Stimulated activated naive CD4-positive, alpha-beta T cell treated with Interleukin-2 at 50 U/mL for 16 hours (primary cell): ENCODE measurements at regions not wholly inside any gene's neighbourhood (a gene's known extent, or its start where the extent isn't known, plus 50 kb on each side); places are given as distances from the start of the nearest gene placed in this dataset.
"Not testable (repeated sequence)": the region's sequence is repeated elsewhere in the genome, so short reads cannot be mapped to it uniquely, and the experiment has no call there.

Source experiments
- DNase-seq: peaks from one replicate; lab custom pipeline; 2025; lab: John Stamatoyannopoulos, UW

DNA sequence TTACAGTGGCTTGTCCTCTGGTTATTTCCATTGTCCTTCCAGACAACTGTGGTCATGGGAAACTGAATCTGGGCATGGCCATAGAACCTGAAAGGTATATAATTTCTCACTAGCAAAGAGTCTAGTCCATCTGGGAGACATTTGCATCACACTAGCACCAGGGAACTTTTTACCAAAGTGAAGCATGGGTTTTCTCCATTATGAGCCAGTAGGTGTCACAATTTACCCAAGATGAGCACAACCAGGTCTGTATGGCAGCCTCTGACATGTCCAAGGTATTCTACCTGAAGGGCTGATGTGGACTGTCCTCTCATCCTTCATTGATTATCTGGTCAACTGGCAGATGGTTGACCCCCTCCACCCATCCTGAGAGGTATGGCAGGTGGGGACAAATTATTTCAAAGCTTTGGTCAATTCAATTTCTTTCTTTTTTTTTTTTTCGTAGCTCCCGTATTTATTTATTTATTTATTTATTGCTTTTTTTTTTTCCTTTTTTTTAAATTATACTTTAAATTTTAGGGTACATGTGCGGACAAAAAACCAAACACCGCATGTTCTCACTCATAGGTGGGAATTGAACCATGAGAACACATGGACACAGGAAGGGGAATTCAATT lies 425.9 kb downstream of the TMEM135 start:
- DNase-seq: no peak

DNA sequence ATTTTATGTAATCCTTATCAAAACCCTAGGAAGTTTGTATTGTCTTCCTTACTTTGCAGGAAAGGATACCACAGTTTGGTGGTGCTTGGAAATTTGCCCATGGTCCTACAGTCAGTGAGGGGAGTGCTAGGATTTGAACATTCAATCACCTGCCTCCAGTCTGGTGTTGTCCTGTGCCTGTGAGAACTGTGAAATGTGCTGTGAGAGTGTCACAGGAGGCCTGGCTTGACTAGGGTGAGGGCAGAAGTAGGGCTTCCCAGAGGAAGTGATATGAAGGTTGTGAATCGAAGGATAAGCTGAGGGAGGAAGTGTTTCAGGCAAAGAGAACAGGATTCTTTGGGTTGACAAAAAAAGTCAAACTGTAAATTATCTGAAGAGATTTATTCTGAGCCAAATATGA lies 424.4 kb downstream of the TMEM135 start:
- DNase-seq: no peak

DNA sequence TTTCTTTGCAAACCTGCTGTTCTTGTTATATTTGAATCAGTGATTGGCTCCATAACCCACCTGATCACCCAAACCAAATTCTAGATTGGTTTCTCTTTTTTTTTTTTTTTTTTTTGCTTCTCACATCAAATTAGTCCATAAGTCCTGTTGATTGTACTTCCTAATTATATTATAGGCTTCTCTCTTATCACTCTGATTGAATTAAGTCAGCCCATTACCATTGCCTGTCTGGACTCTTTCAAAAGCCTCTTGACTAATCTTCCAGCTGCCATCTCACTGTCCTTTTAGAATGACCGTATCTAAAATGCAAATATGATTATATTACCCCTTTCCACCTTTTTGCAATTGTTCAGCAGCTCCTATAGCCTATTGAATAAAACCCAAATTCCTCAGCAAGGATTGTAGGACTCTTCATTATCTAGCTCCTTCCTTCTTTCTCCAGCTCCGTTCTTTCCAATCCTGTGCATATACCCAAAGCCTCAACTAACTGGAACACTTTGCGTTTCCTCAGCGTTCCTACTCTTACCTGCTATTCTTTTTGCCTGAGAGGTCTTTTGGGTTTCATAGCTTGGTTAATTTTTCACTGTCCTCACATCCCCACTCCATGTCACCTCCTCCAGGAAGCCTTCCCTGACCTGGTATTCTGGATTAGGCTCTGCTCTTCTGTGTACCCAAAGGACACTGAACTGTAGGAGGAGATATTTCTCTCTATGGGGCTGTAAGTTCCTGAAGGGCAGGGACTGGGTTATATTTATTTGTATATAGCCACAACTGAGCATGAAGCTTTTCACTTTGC lies 423.3 kb downstream of the TMEM135 start:
- no peak for DNase-seq

DNA sequence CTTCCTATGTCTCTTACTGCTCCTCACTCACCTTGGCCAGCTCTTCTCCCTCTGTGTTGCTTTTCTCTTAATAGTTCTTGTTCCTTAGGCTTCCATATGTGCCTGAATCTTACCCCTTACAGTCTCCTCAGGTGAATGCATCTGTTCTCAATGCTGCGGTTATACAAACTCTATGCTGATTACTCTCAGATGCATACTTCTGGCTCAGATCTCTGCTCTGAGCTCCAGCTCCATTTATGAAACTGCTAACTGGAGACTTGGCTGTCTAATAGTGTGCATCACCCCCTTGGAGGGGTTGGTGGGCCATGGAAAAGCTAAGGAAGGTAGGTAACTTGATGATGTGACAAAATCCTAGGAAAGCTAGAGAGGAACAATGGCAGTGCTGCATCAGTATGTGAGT lies 422.5 kb downstream of the TMEM135 start:
- DNase-seq: no peak

DNA sequence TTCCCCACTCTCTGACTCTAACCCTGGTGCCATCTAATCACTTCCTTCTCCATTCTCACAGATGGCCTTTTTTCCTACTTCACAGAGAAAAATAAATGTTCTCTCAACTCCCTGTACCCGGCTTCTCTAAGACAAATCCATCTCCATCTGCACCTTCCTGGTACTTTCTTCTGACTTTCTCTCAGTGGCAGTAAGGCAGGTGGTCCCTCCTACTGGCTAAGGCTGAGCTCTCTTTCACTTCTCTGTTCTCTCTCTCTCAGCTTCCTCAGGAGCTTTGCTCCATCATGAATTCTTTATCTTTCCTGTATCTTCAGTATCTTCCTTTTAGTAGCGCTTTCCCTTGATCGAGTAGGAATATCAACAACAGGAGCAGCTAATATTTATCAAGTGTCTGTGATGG lies 421.6 kb downstream of the TMEM135 start:
- DNase-seq: no peak

DNA sequence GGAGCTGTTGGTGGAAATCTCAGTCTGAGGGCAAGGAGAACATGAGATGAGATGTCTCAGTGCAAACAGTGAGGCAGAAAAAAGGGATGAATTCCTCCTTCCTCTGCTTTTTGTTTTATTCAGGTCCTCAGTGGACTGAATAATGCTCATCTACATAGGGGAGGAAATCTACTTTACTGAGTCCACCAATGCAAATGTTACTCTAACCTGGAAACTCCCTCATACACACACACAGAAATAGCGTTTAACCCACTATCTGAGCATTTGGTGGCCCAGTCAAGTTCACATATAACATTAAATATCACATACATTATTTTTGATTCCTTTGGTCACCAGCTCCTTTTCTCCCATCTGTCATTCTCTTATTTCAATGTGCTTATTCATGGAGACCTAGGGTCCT lies 418.8 kb downstream of the TMEM135 start:
- DNase-seq: no peak

DNA sequence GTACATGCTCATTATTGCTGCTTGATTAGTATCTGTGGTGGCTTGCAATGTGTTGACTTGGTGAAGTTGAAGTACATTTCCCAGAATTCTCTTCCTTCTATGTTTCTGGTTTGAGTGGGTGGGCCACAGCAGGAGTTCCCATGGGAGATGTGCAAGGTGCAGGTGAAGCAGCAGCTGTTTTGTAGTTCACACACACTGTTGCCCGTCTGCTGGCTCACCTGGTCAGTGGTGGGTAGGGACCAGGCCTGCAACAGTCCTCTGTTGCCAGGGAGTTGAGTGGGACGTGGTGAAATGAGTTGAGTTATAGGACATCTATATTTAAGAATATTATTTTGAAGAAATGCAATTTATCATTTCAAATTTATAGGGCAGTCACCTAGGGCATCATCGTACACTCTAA lies 417.4 kb downstream of the TMEM135 start:
- no peak for DNase-seq

DNA sequence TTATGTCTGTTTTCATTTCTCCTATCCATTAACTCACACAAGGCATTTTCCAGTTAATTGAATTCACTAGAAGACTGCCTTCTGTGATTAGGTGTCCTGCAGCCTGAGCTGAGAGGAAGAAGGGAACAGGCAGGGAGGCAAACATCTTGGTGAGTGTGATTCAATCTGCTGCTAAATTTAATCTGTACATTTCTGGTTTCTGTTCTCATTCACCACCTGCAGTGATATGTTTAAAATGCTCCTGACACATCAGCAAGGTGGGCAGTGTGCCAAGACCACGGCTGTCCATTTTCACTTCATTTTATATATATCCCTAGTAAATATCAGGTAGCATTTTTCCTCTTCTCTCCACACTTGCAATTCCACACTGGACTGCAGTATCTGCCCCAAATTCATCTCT lies 416.5 kb downstream of the TMEM135 start:
- no peak for DNase-seq

DNA sequence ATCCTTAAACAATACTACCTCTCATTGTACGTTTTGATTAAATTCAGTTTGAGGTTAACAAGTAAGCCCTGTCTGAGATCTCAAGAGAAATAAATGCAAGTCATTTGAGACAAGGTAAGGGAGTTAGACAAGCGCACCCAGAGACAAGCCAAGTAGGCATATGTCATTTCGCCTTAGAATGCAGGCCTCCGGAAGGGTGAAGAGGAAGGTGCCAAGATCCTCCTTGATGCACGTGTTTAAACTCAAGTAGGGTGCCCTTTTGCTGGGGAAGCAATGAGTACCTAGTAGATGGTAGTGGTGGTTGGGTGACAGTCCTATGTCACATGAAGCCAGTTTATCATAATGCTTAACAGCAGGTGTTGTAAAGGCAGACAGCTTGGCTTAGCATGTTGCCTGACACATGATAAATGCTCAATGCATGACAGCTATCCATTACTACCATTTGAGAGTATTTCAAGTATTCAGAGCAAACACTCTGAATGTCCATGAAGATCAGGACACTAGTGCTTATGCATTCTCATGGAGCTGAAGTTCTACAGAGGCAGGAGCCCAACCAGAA lies 415.9 kb downstream of the TMEM135 start:
- DNase-seq: no peak

DNA sequence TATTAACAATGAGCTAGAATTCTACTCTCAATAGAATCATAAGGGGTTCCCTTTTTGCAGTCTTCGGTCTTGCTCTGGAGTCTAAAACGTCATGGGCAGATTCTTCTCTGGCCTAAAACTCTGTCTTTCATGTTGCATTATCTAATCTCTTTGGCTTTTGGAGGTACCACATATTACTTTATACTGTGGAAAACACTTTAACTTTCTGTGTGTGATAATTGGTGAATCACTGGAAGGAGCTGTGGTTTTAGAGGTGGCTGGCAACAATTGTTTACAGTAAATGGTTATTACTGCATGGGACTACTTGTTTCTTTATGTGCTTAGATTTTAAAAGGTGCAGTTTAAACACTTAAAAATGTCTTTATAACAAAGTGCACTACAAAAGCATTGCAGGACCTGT lies 414.3 kb downstream of the TMEM135 start:
- DNase-seq: not testable (repeated sequence)

DNA sequence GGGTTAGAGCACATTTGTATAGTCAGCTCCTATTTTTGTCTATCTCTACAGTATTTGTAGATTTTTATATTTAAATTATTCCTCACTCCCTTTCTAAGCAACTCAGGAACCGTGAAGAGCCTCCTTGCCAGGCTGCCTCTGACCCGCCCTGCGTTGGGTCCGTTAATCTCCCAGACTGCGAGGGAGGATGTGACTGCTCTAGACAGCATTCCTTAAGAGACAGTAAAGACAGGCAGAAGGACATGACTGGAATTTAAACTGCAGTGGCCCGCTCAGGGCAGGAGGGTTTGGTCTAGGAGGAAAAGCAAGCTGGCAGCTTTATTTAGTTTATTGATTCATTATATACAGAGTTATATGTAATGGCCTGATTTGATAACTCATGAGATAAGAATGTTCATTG lies 413.7 kb downstream of the TMEM135 start:
- DNase-seq: no peak

DNA sequence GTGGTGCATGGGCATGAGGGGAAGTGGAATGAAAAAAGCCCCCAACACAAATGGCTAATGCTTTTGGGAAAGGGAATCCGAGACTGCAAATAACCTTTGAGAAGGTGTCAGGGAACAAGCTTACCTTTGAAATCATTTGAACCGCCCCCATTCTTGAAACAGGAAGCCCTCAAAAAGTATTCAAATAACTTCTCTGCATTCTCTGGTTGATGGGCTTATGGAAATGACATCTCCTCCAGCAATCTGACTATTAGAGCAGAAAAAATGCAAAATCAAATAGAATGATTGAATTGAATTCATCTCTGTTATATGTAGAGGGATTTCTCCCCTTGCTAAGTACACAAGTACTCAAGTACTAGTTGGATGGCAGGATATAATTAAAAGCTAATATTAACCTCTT lies 409.9 kb downstream of the TMEM135 start:
- no peak for DNase-seq

DNA sequence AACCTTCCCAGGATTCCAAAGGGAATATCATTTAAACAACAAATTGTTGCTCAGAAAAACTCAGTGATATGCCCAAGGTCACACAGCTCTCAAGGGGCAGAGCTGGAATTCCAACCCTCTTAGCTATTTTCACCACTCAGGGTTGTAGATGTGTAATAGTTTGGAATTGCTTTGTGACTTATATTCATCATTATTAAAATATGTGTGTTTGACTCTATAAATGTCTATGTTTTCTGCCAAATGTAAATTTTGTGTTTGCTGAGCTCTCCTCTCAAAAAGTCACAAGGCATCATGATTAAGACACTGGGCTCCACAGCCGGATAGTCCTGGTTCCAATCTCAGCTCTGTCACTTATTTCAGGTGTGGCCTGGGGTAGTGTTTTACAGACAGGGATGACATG lies 407.3 kb downstream of the TMEM135 start:
- no peak for DNase-seq

DNA sequence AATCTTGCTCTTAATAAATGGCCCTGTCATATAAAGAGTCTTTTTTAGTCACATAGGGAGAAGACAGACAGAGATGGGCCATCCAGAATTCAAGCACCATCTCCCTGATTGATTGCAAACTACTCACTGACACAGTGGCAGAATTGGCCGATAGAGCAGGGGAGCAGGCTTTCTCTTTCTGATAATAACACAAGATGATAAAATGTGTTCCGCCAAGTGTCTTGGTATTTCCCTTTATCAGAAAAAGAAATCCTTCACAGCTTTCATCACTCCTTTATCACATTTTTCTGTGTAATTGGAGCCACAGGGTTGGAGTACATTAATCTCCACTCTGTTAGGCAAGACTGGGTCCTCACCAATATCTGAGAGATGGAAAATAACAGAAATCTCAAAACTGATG lies 406.0 kb downstream of the TMEM135 start:
- DNase-seq: no peak

DNA sequence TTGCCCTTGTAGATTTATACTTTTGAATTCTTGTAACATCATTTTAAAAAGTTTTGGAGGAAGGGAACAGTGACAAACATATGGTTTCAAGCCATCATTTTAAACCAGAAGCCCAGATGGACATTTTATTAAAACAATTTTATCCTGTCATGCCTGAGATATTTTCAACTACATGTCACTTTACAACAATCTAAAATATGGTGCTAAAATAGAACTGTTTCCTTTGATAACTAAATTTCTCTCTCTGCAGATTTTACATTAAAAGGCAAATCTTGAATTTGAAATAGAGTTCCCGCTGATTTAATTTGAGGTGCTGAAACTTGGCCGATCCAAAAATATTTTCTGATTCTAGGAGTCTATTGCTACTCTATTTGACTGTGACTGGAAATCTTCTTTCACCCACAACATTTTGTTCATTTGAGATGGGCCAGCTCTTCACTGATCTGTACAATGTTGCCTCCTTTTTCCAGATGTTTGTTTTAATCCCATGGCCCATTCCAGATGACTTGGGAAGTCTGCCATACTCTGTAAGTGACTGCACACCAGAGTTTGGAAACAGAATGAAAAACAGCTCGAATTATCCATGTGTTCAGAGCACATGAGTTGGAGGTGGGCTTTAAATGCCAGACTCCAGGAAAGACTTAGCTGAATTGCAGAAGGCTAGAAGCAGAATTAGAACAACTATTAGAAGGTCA lies 402.5 kb downstream of the TMEM135 start:
- no peak for DNase-seq

DNA sequence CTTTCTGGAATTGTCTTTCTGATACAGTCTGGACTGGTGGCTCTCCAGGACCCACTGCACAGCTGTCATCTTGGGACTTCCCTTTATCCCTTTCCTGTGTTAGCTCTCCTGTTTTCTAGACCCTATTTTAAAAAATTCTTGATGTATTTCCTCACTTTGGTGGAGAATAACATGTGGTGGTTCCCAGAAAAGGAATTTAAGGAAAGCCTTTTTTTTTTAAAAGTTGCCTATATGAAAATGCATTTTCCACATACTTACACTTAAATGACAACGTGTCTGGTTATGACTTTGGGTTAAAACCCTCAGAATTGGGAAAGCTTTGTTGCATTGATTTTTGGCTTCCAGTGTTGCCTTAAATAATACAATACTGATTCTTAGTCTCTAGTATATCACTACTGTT lies 400.7 kb downstream of the TMEM135 start:
- DNase-seq: no peak

DNA sequence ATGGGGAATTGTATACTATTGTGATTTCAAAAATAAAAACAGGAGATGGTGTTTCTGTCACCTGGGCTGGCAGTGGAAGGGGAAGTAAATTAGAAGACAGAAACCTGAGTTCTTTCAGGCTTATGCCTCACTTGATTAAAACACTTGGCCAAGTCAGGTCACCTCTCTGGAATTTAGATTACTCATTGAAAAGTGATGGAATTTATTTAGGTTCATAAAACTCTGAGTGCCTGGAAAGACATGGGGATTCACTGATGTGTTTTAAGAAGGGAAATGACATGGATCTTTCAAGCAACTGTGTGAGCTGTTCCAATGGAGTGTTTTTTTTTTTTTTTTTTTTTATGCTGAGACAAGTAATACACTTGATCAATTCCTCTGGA lies 400.1 kb downstream of the TMEM135 start:
- DNase-seq: no peak

DNA sequence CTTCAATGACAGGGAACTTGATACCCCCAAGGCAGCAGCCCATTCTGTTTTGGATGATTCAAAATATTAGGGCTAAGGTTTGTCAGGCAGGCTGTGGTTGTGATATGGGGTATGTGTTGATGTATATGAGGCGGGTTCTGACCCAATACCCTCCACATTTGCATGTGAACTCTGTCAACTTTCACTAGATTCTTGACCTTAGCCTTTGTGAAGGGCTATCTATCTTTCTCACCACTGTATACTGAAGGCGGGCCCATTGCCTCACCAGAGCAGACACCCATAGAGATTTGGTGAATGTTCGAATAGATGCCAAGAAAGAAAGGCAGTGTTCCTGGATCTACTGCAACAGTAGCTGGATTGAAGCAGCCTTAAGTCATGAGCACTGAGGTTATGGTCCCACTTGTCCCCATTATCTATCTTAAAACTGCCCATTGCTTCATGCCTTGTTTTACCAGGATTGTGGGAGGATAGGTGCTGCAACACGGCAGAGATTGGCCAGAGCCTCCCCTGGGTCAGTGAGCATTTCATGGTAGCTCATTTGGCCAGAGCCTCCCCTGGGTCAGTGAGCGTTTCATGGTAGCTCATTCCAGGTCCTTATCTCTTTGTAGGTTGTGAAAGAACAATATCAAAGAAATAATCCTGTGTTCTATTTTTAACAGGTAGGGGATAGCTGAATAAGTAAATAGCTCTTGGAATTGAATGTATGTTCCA lies 399.6 kb downstream of the TMEM135 start:
- DNase-seq: no peak

DNA sequence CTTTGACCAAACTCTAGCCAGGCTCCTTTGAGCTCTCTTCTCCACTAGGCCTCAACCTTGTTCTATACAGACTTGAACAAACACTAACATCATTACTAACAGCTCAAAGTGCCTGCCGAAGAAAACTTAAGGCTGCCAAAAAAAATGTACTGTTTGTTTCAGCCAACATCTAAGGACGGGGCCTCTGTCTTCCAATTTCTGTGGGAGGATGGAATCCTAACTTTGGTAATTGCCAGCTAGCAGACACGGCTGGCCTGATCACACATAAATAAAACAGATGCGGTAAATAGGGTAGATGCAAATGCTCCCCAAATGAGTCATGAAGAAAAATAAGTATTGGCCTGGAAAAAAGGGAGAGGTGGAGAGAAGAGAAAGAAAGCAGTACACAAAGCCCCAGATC lies 394.3 kb downstream of the TMEM135 start:
- DNase-seq: no peak

DNA sequence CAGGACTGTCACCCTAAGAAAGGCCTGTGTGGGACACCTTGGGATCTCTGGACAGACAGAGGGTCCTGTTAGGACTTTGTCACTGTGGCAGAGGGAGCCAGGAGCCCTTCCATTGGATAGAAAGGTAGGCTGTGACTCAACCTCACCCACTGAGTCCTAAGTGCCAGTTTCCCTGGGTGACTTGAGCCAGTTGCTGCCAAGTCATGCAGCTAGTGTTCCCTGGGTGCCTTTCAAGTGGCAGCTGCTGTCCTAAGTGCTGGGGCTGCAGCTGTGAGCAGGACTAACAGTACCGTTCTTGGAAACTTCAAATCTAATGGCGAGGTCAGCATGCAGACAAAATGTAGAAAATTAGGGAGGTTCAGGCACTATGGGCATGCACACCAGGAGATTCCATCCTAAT lies 393.7 kb downstream of the TMEM135 start:
- no peak for DNase-seq

DNA sequence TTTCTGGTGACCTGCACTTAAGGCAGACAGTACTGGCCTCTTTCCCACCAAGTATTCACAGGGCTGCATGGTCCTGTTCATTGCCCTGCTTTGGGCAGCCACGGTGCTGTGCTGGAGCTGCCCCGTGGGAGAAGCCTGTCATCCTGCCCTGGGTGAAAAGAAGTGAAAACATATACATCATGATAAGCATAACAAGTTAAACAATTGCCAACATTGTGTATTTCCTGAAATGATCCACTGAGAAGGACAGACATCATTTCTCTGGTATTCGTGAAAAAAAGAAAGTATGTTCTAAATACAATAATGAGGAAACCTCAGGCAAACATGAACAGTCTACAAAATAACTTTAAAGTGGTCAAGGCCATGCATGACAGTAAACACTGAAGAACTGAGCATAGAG lies 393.1 kb downstream of the TMEM135 start:
- no peak for DNase-seq

DNA sequence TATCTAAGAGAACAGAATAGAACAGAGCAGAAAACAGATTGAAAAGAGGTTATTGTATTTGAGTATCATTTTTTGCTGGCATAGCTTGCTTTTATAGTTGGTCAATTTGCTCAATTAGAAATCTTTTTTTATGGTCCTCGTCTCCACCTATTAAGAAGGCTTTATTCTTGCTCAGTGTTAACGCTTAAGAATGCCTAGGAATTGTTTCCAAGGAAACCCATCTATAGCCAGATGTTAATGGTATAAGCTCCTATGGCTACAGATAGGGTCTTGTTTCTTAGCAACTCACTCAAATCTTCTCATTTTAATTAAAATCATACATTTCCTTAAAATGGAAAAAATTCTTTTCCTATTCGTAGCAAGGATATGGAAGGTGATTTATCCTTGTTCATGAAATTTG lies 392.3 kb downstream of the TMEM135 start:
- no peak for DNase-seq
